ENCODE measurements at regions not wholly inside any gene's neighbourhood (a gene's known extent, or its start where the extent isn't known, plus 50 kb on each side); places are given as distances from the start of the nearest gene placed in this dataset.

DNA sequence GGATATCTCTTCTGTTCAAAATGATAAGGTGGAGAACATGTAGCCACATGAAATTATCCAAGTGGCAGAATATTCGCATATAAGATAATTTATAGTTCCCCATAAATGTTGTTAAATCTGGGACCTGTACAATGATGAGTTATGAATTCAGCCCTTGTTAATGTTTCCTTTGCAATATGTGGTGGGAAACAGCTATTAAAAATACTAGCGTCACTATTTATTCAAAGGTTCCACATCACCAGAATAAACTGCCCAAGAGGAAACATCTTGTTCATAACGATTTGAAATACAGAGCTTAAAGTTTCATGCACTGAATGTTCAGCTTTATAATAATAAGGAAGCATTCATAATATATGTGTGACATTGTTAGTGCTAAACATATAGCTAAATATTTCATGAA, 223.9 kb upstream of the TCF4 start:
- TF ChIP-seq YY1 (IDR thresholded peaks at IDR 0.05; ENCODE audit: insufficient read depth, insufficient read length) = no peak
- no peak for TF ChIP-seq ZNF274 (IDR thresholded peaks at IDR 0.05; ENCODE audit: low read depth, low read length)
- TF ChIP-seq SUZ12 (IDR thresholded peaks at IDR 0.05; ENCODE audit: extremely low read depth, insufficient read depth, insufficient read length) = no peak
